ES-I3 (cell line): ENCODE measurements at regions not wholly inside any gene's neighbourhood (a gene's known extent, or its start where the extent isn't known, plus 50 kb on each side); places are given as distances from the start of the nearest gene placed in this dataset.
"Not testable (repeated sequence)": the region's sequence is repeated elsewhere in the genome, so short reads cannot be mapped to it uniquely, and the experiment has no call there.

Source experiments
- H3K36me3 ChIP-seq: 2 replicates; pipeline ENCODE4 v1.6.1; 2013; ENCODE audit warnings: mild to moderate bottlenecking, low read length, control low read depth, moderate library complexity; ENCODE audit not compliant: insufficient read depth
- H3K4me1 ChIP-seq: 2 replicates; pipeline ENCODE4 v1.6.1; 2013; ENCODE audit warnings: mild to moderate bottlenecking, control low read depth, low read length; ENCODE audit not compliant: insufficient read depth
- H3K9ac ChIP-seq: 2 replicates; pipeline ENCODE4 v1.6.1; 2013; ENCODE audit warnings: low read depth, mild to moderate bottlenecking, low read length, moderate library complexity
- H3K9me3 ChIP-seq: 2 replicates; pipeline ENCODE4 v1.6.1; 2013; ENCODE audit warnings: mild to moderate bottlenecking, low read length, moderate library complexity; ENCODE audit not compliant: control insufficient read depth, insufficient read depth

GRCh38 chr3:40891186-40891585 is 308.1 kb upstream of the CTNNB1 start:
- Histone ChIP-seq H3K9ac (no peak overlapping the region), H3K36me3 (no peaks in the 10 kb centered on the region), H3K9me3 (no peaks in the 10 kb centered on the region), H3K4me1 (no peaks in the 10 kb centered on the region)

GRCh38 chr3:40895109-40895508 is 304.2 kb upstream of the CTNNB1 start:
- no peaks in the 10 kb centered on the region for H3K36me3 ChIP-seq
- no peaks in the 10 kb centered on the region for H3K4me1 ChIP-seq
- H3K9me3 ChIP-seq = no peaks in the 10 kb centered on the region
- no peak overlapping the region for H3K9ac ChIP-seq

GRCh38 chr3:40899286-40899712 is 300.0 kb upstream of the CTNNB1 start:
- Histone ChIP-seq H3K9ac (no peak overlapping the region), H3K9me3 (no peaks in the 10 kb centered on the region), H3K4me1 (no peaks in the 10 kb centered on the region), H3K36me3 (no peaks in the 10 kb centered on the region)

GRCh38 chr3:40901298-40901697 is 298.0 kb upstream of the CTNNB1 start:
- Histone ChIP-seq H3K4me1 (no peaks in the 10 kb centered on the region), H3K9ac (no peak overlapping the region), H3K36me3 (no peaks in the 10 kb centered on the region), H3K9me3 (no peaks in the 10 kb centered on the region)

GRCh38 chr3:40901796-40902195 is 297.5 kb upstream of the CTNNB1 start:
- Histone ChIP-seq H3K4me1 (no peaks in the 10 kb centered on the region), H3K9ac (no peak overlapping the region), H3K36me3 (no peaks in the 10 kb centered on the region), H3K9me3 (no peaks in the 10 kb centered on the region)

GRCh38 chr3:40907907-40908465 is 291.3 kb upstream of the CTNNB1 start:
- peak overlapping the region; percentile 66; the same call in 1 of the 2 replicates for H3K9ac ChIP-seq
- H3K9me3 ChIP-seq, H3K36me3 ChIP-seq, H3K4me1 ChIP-seq: not testable (repeated sequence)

- Histone ChIP-seq H3K4me1 (no peaks in the 10 kb centered on the region), H3K9me3 (no peaks in the 10 kb centered on the region), H3K36me3 (no peaks in the 10 kb centered on the region; the same call in 1 of the 2 replicates), H3K9ac (peak overlapping the region; percentile 66; the same call in 1 of the 2 replicates)
Measured at GRCh38 chr3:40908612-40909011, 290.7 kb upstream of the CTNNB1 start.

GRCh38 chr3:40911264-40911663 is 288.0 kb upstream of the CTNNB1 start:
- Histone ChIP-seq H3K9me3 (no peaks in the 10 kb centered on the region), H3K9ac (no peak overlapping the region), H3K4me1 (no peaks in the 10 kb centered on the region), H3K36me3 (no peaks in the 10 kb centered on the region; the same call in 1 of the 2 replicates)

- no peaks in the 10 kb centered on the region for H3K9me3 ChIP-seq
- H3K4me1 ChIP-seq = no peaks in the 10 kb centered on the region
Measured at GRCh38 chr3:40911928-40912327, 287.4 kb upstream of the CTNNB1 start.

GRCh38 chr3:40912461-40912860 is 286.8 kb upstream of the CTNNB1 start:
- H3K4me1 ChIP-seq = no peaks in the 10 kb centered on the region
- no peak overlapping the region for H3K9ac ChIP-seq
- no peaks in the 10 kb centered on the region for H3K9me3 ChIP-seq
- no peaks in the 10 kb centered on the region; the same call in 1 of the 2 replicates for H3K36me3 ChIP-seq

More at GRCh38 chr3:40911928-40912327, 287.4 kb upstream of the CTNNB1 start:
- Histone ChIP-seq H3K36me3 (no peaks in the 10 kb centered on the region; the same call in 1 of the 2 replicates), H3K9ac (no peak overlapping the region)

- no peaks in the 10 kb centered on the region for H3K9me3 ChIP-seq
- no peaks in the 10 kb centered on the region; the same call in 1 of the 2 replicates for H3K36me3 ChIP-seq
- no peaks in the 10 kb centered on the region for H3K4me1 ChIP-seq
- H3K9ac ChIP-seq = no peak overlapping the region
Measured at GRCh38 chr3:40913192-40913591, 286.1 kb upstream of the CTNNB1 start.

- Histone ChIP-seq H3K4me1 (peaks cover 3% of the 10 kb centered on the region; the same call in 1 of the 2 replicates), H3K36me3 (no peaks in the 10 kb centered on the region; the same call in 1 of the 2 replicates), H3K9ac (no peak overlapping the region), H3K9me3 (no peaks in the 10 kb centered on the region)
Measured at GRCh38 chr3:40913641-40914040, 285.7 kb upstream of the CTNNB1 start.

- H3K36me3 ChIP-seq = no peaks in the 10 kb centered on the region; the same call in 1 of the 2 replicates
- peaks cover 11% of the 10 kb centered on the region for H3K4me1 ChIP-seq
- no peak overlapping the region for H3K9ac ChIP-seq
- H3K9me3 ChIP-seq = no peaks in the 10 kb centered on the region
Measured at GRCh38 chr3:40914475-40914874, 284.8 kb upstream of the CTNNB1 start.

GRCh38 chr3:40915346-40915865 is 283.9 kb upstream of the CTNNB1 start:
- Histone ChIP-seq H3K36me3 (no peaks in the 10 kb centered on the region; the same call in 1 of the 2 replicates), H3K4me1 (peaks cover 19% of the 10 kb centered on the region), H3K9ac (no peak overlapping the region), H3K9me3 (no peaks in the 10 kb centered on the region)

GRCh38 chr3:40920041-40920440 is 279.3 kb upstream of the CTNNB1 start:
- no peaks in the 10 kb centered on the region; the same call in 1 of the 2 replicates for H3K9me3 ChIP-seq
- H3K36me3 ChIP-seq = no peaks in the 10 kb centered on the region
- H3K4me1 ChIP-seq = peaks cover 28% of the 10 kb centered on the region
- no peak overlapping the region for H3K9ac ChIP-seq
